ENCODE measurements at regions not wholly inside any gene's neighbourhood (a gene's known extent, or its start where the extent isn't known, plus 50 kb on each side); places are given as distances from the start of the nearest gene placed in this dataset.

DNA sequence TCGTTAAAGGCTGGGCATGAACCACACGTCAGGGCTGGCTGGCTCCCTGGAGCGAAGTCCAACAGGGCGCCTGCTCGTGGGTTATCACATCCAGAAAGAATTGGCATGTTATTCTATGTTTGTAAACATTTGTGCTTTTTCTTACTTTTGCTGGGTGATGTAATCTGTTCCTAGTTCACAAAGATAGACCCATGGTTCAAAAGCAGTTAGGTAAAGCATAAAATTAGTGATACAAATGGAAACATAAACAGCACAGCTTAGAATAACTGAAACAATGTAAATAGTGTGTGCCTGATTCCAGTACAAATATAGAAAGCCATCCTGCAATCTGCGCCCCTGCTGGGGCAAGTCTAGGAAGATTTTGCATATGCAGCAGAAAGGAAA, 184.0 kb upstream of the C1orf174 start:
- H3K27ac ChIP-seq (ENCODE audit: low read depth, low read length): no peak overlapping the region
- H2BK5ac ChIP-seq (ENCODE audit: low read depth, low read length, poor library complexity): no peak overlapping the region
- H3K18ac ChIP-seq (ENCODE audit: low read length): no peak overlapping the region
- no peak overlapping the region for H3K4ac ChIP-seq (ENCODE audit: low read depth, low read length)
- no peaks in the 10 kb centered on the region for H3K79me2 ChIP-seq (ENCODE audit: control insufficient read depth, insufficient read depth, low read length, poor library complexity)
- no peak overlapping the region for H4K12ac ChIP-seq (ENCODE audit: low read depth, low read length)
- peaks cover 15% of the 10 kb centered on the region for H3K9me3 ChIP-seq (ENCODE audit: insufficient read depth, low read depth, low read length)
- H3K23ac ChIP-seq (ENCODE audit: low read length): no peak overlapping the region
- H4K91ac ChIP-seq (ENCODE audit: low read depth, low read length): no peak overlapping the region
- no peaks in the 10 kb centered on the region for H3K36me3 ChIP-seq (ENCODE audit: control insufficient read depth in 1 of 2, insufficient read depth in 2 of 2, low read length in 2 of 2)
- no peak overlapping the region for H3K14ac ChIP-seq (ENCODE audit: low read length)
- no peak overlapping the region for H2BK12ac ChIP-seq (ENCODE audit: low read length)
- no peak overlapping the region for H2AFZ ChIP-seq (ENCODE audit: insufficient read depth, low read length, poor library complexity)
- H3K4me3 ChIP-seq (ENCODE audit: low read depth, low read length): no peak overlapping the region
- no peaks in the 10 kb centered on the region for H3K79me1 ChIP-seq (ENCODE audit: low read length)
- no peaks in the 10 kb centered on the region for H3K27me3 ChIP-seq (ENCODE audit: insufficient read depth, low read length)
- WGBS (ENCODE audit: extremely low coverage, insufficient coverage, insufficient read length): no CpG with 5 or more reads among the region's 6 CpGs
- no peak overlapping the region for H3K4me2 ChIP-seq (ENCODE audit: low read length)
- H2BK120ac ChIP-seq (ENCODE audit: insufficient read depth, low read length, poor library complexity): no peak overlapping the region
- H3K4me1 ChIP-seq (ENCODE audit: control insufficient read depth in 1 of 2, insufficient read depth in 2 of 2, low read length in 2 of 2): no peaks in the 10 kb centered on the region
- H3K9ac ChIP-seq (ENCODE audit: low read length): no peak overlapping the region
- no peak for DNase-seq
- no peak overlapping the region for H4K8ac ChIP-seq (ENCODE audit: low read depth, low read length)
- H2AK5ac ChIP-seq (ENCODE audit: low read length): no peak overlapping the region

DNA sequence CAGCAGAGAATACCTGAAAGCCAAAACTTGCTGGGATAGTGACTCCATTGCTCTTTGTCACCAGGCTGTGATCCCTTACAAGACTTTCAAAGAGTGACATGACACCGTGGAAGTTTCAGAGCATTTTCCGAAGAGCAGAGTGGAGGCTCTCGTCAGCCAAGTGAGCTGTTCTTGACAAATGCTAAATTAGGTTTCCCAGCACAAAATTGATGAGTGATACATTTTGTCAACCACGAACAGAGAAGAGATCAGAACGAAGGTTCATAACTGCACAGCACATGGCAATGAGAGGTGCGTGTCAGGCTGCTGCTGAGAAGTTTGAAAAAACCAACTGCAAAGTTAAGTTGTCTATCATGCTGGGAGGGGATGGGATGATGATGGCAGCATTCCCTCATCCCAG, 184.4 kb upstream of the C1orf174 start:
- Histone ChIP-seq H2AFZ (ENCODE audit: insufficient read depth, low read length, poor library complexity) (no peak overlapping the region), H4K12ac (ENCODE audit: low read depth, low read length) (no peak overlapping the region), H3K4me2 (ENCODE audit: low read length) (no peak overlapping the region), H3K23ac (ENCODE audit: low read length) (no peak overlapping the region), H4K8ac (ENCODE audit: low read depth, low read length) (no peak overlapping the region), H2BK12ac (ENCODE audit: low read length) (no peak overlapping the region), H2BK5ac (ENCODE audit: low read depth, low read length, poor library complexity) (no peak overlapping the region), H3K27me3 (ENCODE audit: insufficient read depth, low read length) (no peaks in the 10 kb centered on the region), H3K14ac (ENCODE audit: low read length) (no peak overlapping the region), H3K18ac (ENCODE audit: low read length) (no peak overlapping the region), H3K9ac (ENCODE audit: low read length) (no peak overlapping the region), H3K4me3 (ENCODE audit: low read depth, low read length) (no peak overlapping the region), H4K91ac (ENCODE audit: low read depth, low read length) (no peak overlapping the region), H2AK5ac (ENCODE audit: low read length) (no peak overlapping the region), H3K27ac (ENCODE audit: low read depth, low read length) (no peak overlapping the region), H2BK120ac (ENCODE audit: insufficient read depth, low read length, poor library complexity) (no peak overlapping the region), H3K4ac (ENCODE audit: low read depth, low read length) (no peak overlapping the region), H3K79me1 (ENCODE audit: low read length) (no peaks in the 10 kb centered on the region), H3K79me2 (ENCODE audit: control insufficient read depth, insufficient read depth, low read length, poor library complexity) (no peaks in the 10 kb centered on the region), H3K9me3 (ENCODE audit: insufficient read depth, low read depth, low read length) (peaks cover 15% of the 10 kb centered on the region), H3K4me1 (ENCODE audit: control insufficient read depth in 1 of 2, insufficient read depth in 2 of 2, low read length in 2 of 2) (no peaks in the 10 kb centered on the region), H3K36me3 (ENCODE audit: control insufficient read depth in 1 of 2, insufficient read depth in 2 of 2, low read length in 2 of 2) (no peaks in the 10 kb centered on the region)
- WGBS (ENCODE audit: extremely low coverage, insufficient coverage, insufficient read length): no CpG with 5 or more reads among the region's 6 CpGs
- no peak for DNase-seq

DNA sequence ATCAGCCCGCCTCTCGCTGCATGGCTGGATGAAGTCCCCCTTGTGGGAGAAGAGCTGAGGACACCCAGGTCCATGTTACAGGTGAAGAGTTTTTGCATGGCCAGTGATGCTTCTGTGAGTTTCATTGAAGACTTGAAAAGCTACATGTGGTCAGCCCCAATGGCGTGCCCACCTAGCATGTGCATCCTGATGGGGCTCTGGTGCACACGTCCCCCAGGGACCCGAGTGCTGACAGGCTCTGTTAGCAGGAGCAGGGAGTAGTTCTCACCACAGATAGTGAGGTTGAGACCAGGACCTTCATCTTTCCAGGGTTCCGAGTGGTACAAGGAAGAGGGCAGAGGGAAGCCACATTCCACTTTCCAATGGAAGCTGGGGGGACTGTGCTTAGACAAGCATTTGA, 184.8 kb upstream of the C1orf174 start:
- WGBS (ENCODE audit: extremely low coverage, insufficient coverage, insufficient read length): no CpG with 5 or more reads among the region's 6 CpGs
- H4K91ac ChIP-seq (ENCODE audit: low read depth, low read length): no peak overlapping the region
- no peak overlapping the region for H3K4ac ChIP-seq (ENCODE audit: low read depth, low read length)
- no peak overlapping the region for H4K8ac ChIP-seq (ENCODE audit: low read depth, low read length)
- DNase-seq: no peak
- no peaks in the 10 kb centered on the region for H3K79me2 ChIP-seq (ENCODE audit: control insufficient read depth, insufficient read depth, low read length, poor library complexity)
- H2BK5ac ChIP-seq (ENCODE audit: low read depth, low read length, poor library complexity): no peak overlapping the region
- no peaks in the 10 kb centered on the region for H3K27me3 ChIP-seq (ENCODE audit: insufficient read depth, low read length)
- H3K9ac ChIP-seq (ENCODE audit: low read length): no peak overlapping the region
- no peak overlapping the region for H3K18ac ChIP-seq (ENCODE audit: low read length)
- H2BK12ac ChIP-seq (ENCODE audit: low read length): no peak overlapping the region
- H3K79me1 ChIP-seq (ENCODE audit: low read length): no peaks in the 10 kb centered on the region
- no peak overlapping the region for H2AFZ ChIP-seq (ENCODE audit: insufficient read depth, low read length, poor library complexity)
- H3K4me3 ChIP-seq (ENCODE audit: low read depth, low read length): no peak overlapping the region
- H3K27ac ChIP-seq (ENCODE audit: low read depth, low read length): no peak overlapping the region
- no peak overlapping the region for H3K4me2 ChIP-seq (ENCODE audit: low read length)
- no peak overlapping the region for H3K23ac ChIP-seq (ENCODE audit: low read length)
- H3K14ac ChIP-seq (ENCODE audit: low read length): no peak overlapping the region
- H4K12ac ChIP-seq (ENCODE audit: low read depth, low read length): no peak overlapping the region
- no peaks in the 10 kb centered on the region for H3K36me3 ChIP-seq (ENCODE audit: control insufficient read depth in 1 of 2, insufficient read depth in 2 of 2, low read length in 2 of 2)
- H3K9me3 ChIP-seq (ENCODE audit: insufficient read depth, low read depth, low read length): peaks cover 12% of the 10 kb centered on the region
- H3K4me1 ChIP-seq (ENCODE audit: control insufficient read depth in 1 of 2, insufficient read depth in 2 of 2, low read length in 2 of 2): no peaks in the 10 kb centered on the region
- no peak overlapping the region for H2AK5ac ChIP-seq (ENCODE audit: low read length)
- no peak overlapping the region for H2BK120ac ChIP-seq (ENCODE audit: insufficient read depth, low read length, poor library complexity)

DNA sequence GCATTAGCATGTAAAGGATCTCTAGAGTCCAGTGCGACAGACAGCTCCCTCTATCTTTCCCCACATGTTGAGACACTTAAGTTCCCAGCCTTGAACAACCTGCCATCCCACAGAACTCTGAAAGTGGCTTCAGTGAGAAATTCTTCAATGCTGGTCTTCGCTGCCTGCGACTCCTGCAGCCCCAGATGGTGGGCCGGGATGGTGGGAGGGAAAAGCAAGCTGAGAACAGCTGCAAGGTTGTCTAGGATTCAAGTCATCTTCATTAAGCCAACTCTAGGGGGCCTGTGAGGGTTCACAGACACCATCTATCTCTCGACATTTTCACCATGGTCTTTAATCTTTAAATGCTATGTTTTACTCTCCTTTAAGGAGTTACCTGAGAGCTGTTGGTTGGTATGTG, 185.5 kb upstream of the C1orf174 start:
- no peak overlapping the region for H3K4ac ChIP-seq (ENCODE audit: low read depth, low read length)
- H3K36me3 ChIP-seq (ENCODE audit: control insufficient read depth in 1 of 2, insufficient read depth in 2 of 2, low read length in 2 of 2): no peaks in the 10 kb centered on the region
- H3K79me2 ChIP-seq (ENCODE audit: control insufficient read depth, insufficient read depth, low read length, poor library complexity): no peaks in the 10 kb centered on the region
- H3K18ac ChIP-seq (ENCODE audit: low read length): no peak overlapping the region
- H3K23ac ChIP-seq (ENCODE audit: low read length): no peak overlapping the region
- no peak overlapping the region for H2BK5ac ChIP-seq (ENCODE audit: low read depth, low read length, poor library complexity)
- peaks cover 12% of the 10 kb centered on the region for H3K9me3 ChIP-seq (ENCODE audit: insufficient read depth, low read depth, low read length)
- H3K9ac ChIP-seq (ENCODE audit: low read length): no peak overlapping the region
- no peak overlapping the region for H4K8ac ChIP-seq (ENCODE audit: low read depth, low read length)
- H2AFZ ChIP-seq (ENCODE audit: insufficient read depth, low read length, poor library complexity): no peak overlapping the region
- DNase-seq: no peak
- H3K4me3 ChIP-seq (ENCODE audit: low read depth, low read length): no peak overlapping the region
- no peak overlapping the region for H3K4me2 ChIP-seq (ENCODE audit: low read length)
- no CpG with 5 or more reads among the region's 5 CpGs for WGBS (ENCODE audit: extremely low coverage, insufficient coverage, insufficient read length)
- H2BK120ac ChIP-seq (ENCODE audit: insufficient read depth, low read length, poor library complexity): no peak overlapping the region
- no peak overlapping the region for H3K14ac ChIP-seq (ENCODE audit: low read length)
- H2AK5ac ChIP-seq (ENCODE audit: low read length): no peak overlapping the region
- no peak overlapping the region for H4K91ac ChIP-seq (ENCODE audit: low read depth, low read length)
- no peaks in the 10 kb centered on the region for H3K79me1 ChIP-seq (ENCODE audit: low read length)
- H3K4me1 ChIP-seq (ENCODE audit: control insufficient read depth in 1 of 2, insufficient read depth in 2 of 2, low read length in 2 of 2): no peaks in the 10 kb centered on the region
- no peak overlapping the region for H4K12ac ChIP-seq (ENCODE audit: low read depth, low read length)
- no peak overlapping the region for H3K27ac ChIP-seq (ENCODE audit: low read depth, low read length)
- no peaks in the 10 kb centered on the region for H3K27me3 ChIP-seq (ENCODE audit: insufficient read depth, low read length)
- no peak overlapping the region for H2BK12ac ChIP-seq (ENCODE audit: low read length)

Data from trophoblast cell (in vitro differentiated cells and primary cell).